HEK293 (cell line): ENCODE measurements at regions not wholly inside any gene's neighbourhood (a gene's known extent, or its start where the extent isn't known, plus 50 kb on each side); places are given as distances from the start of the nearest gene placed in this dataset.

Source experiments
- CTCF ChIA-PET: fragments of 350-600 bp; formaldehyde crosslinking; extraction: SDS; loops from one replicate; lab custom pipeline; 2021; ENCODE audit warnings: antibody characterized with exemption; lab: Yijun Ruan, JAX
- POLR2A ChIA-PET: fragments of 300-600 bp; formaldehyde crosslinking; extraction: SDS; loops from one replicate; lab custom pipeline; 2020; ENCODE audit warnings: antibody characterized with exemption, inconsistent platforms; lab: Yijun Ruan, JAX
- H3K27ac ChIP-seq: fragments of 200-500 bp; sonication (Bioruptor generic); 2 replicates; pipeline ENCODE4 v1.5.1; 2014; ENCODE audit warnings: low read depth, low read length, control low read depth, inconsistent platforms; ENCODE audit errors: extremely low read depth
- H3K36me3 ChIP-seq, 2 experiments: fragments of 200-500 bp in 1 of 2; sonication (Bioruptor generic) in 1 of 2; 1 replicate in 1 of 2; 2 replicates in 1 of 2; pipeline ENCODE4 v1.5.1; 2014 to 2017; ENCODE audit warnings: inconsistent platforms in 2 of 2, low read length in 2 of 2; ENCODE audit not compliant: control insufficient read depth in 2 of 2, insufficient read depth in 1 of 2
- H3K4me1 ChIP-seq: fragments of 200-500 bp; sonication (Bioruptor generic); 2 replicates; pipeline ENCODE4 v1.5.1; 2014; ENCODE audit warnings: mild to moderate bottlenecking, low read length, inconsistent platforms; ENCODE audit not compliant: control insufficient read depth, insufficient read depth
- H3K4me3 ChIP-seq: 2 replicates; pipeline ENCODE4 v1.5.1; 2011; ENCODE audit warnings: low read depth, mild to moderate bottlenecking, control low read depth, low read length, moderate library complexity
- H3K9me3 ChIP-seq: fragments of 200-500 bp; sonication (Bioruptor generic); 2 replicates; pipeline ENCODE4 v1.5.1; 2014; ENCODE audit warnings: low read depth, low read length, inconsistent platforms; ENCODE audit not compliant: control insufficient read depth, insufficient read depth
- KLF7 ChIP-seq: fragments of 450-650 bp; formaldehyde crosslinking; IDR thresholded peaks from 2 replicates; pipeline ENCODE4 v1.5.1; 2016; ENCODE audit warnings: missing biosample characterization, missing genetic modification characterization, borderline replicate concordance
- SCRT2 ChIP-seq: fragments of 450-650 bp; formaldehyde crosslinking; IDR thresholded peaks from 2 replicates; pipeline ENCODE4 v1.5.1; 2016; ENCODE audit warnings: missing biosample characterization, missing genetic modification characterization
- WT1 ChIP-seq: fragments of 450-650 bp; formaldehyde crosslinking; IDR thresholded peaks from 2 replicates; pipeline ENCODE4 v1.5.1; 2016; ENCODE audit warnings: missing biosample characterization, missing genetic modification characterization
- YY2 ChIP-seq: fragments of 450-650 bp; formaldehyde crosslinking; IDR thresholded peaks from 2 replicates; pipeline ENCODE4 v1.5.1; 2016; ENCODE audit warnings: missing biosample characterization, missing genetic modification characterization
- ZNF133 ChIP-seq: fragments of 450-650 bp; formaldehyde crosslinking; IDR thresholded peaks from 2 replicates; pipeline ENCODE4 v1.5.1; 2016; ENCODE audit warnings: missing biosample characterization, missing genetic modification characterization
- ZNF138 ChIP-seq: fragments of 450-650 bp; formaldehyde crosslinking; IDR thresholded peaks from 2 replicates; pipeline ENCODE4 v1.5.1; 2016; ENCODE audit warnings: missing biosample characterization, missing genetic modification characterization, borderline replicate concordance
- ZNF155 ChIP-seq: fragments of 450-650 bp; formaldehyde crosslinking; IDR thresholded peaks from 2 replicates; pipeline ENCODE4 v1.5.1; 2016; ENCODE audit warnings: missing biosample characterization, missing genetic modification characterization
- ZNF175 ChIP-seq: fragments of 450-650 bp; formaldehyde crosslinking; IDR thresholded peaks from 2 replicates; pipeline ENCODE4 v1.5.1; 2016; ENCODE audit warnings: missing biosample characterization, missing genetic modification characterization
- ZNF214 ChIP-seq: fragments of 450-650 bp; formaldehyde crosslinking; IDR thresholded peaks from 2 replicates; pipeline ENCODE4 v1.5.1; 2017; ENCODE audit warnings: missing biosample characterization, mild to moderate bottlenecking, missing genetic modification characterization, borderline replicate concordance
- ZNF391 ChIP-seq: fragments of 450-650 bp; formaldehyde crosslinking; IDR thresholded peaks from 2 replicates; pipeline ENCODE4 v1.5.1; 2016; ENCODE audit warnings: low read depth, missing biosample characterization, missing genetic modification characterization, borderline replicate concordance
- ZNF423 ChIP-seq: fragments of 450-650 bp; formaldehyde crosslinking; IDR thresholded peaks from 2 replicates; pipeline ENCODE4 v1.5.1; 2016; ENCODE audit warnings: missing biosample characterization, missing genetic modification characterization
- ZNF510 ChIP-seq: fragments of 450-650 bp; formaldehyde crosslinking; IDR thresholded peaks from 2 replicates; pipeline ENCODE4 v1.5.1; 2018; ENCODE audit warnings: mild to moderate bottlenecking, missing genetic modification characterization, missing biosample characterization; ENCODE audit not compliant: insufficient replicate concordance
- ZNF600 ChIP-seq: fragments of 450-650 bp; formaldehyde crosslinking; IDR thresholded peaks from 2 replicates; pipeline ENCODE4 v1.5.1; 2016; ENCODE audit warnings: missing biosample characterization, missing genetic modification characterization
- ZNF629 ChIP-seq: fragments of 450-650 bp; formaldehyde crosslinking; IDR thresholded peaks from 2 replicates; pipeline ENCODE4 v1.5.1; 2017; ENCODE audit warnings: missing biosample characterization, missing genetic modification characterization
- ZNF707 ChIP-seq: fragments of 450-650 bp; formaldehyde crosslinking; IDR thresholded peaks from 2 replicates; pipeline ENCODE4 v1.5.1; 2016; ENCODE audit warnings: missing biosample characterization, missing genetic modification characterization
- ZXDB ChIP-seq: fragments of 450-650 bp; formaldehyde crosslinking; IDR thresholded peaks from 2 replicates; pipeline ENCODE4 v1.5.1; 2016; ENCODE audit warnings: missing biosample characterization, missing genetic modification characterization
- TF ChIP-seq, protein P1 (sequence below): fragments of 450-650 bp; formaldehyde crosslinking; IDR thresholded peaks from 2 replicates; pipeline ENCODE4 v1.5.1; 2016; ENCODE audit warnings: missing biosample characterization, missing genetic modification characterization
- TF ChIP-seq, protein P2 (sequence below): fragments of 450-650 bp; formaldehyde crosslinking; IDR thresholded peaks from 2 replicates; pipeline ENCODE4 v1.5.1; 2016; ENCODE audit warnings: missing biosample characterization, missing genetic modification characterization
- TF ChIP-seq, protein P3 (sequence below): fragments of 450-650 bp; formaldehyde crosslinking; IDR thresholded peaks from 2 replicates; pipeline ENCODE4 v1.5.1; 2016; ENCODE audit warnings: missing biosample characterization, missing genetic modification characterization
- TF ChIP-seq, protein P4 (sequence below): fragments of 450-650 bp; formaldehyde crosslinking; IDR thresholded peaks from 2 replicates; pipeline ENCODE4 v1.5.0; 2017; ENCODE audit warnings: missing biosample characterization, missing genetic modification characterization, borderline replicate concordance
- TF ChIP-seq, protein P5 (sequence below): fragments of 450-650 bp; formaldehyde crosslinking; IDR thresholded peaks from 2 replicates; pipeline ENCODE4 v1.5.1; 2017; ENCODE audit warnings: missing biosample characterization, missing genetic modification characterization
- TF ChIP-seq, protein P6 (sequence below): fragments of 450-650 bp; formaldehyde crosslinking; IDR thresholded peaks from 2 replicates; pipeline ENCODE4 v1.5.1; 2017; ENCODE audit warnings: missing biosample characterization, missing genetic modification characterization

DNA sequence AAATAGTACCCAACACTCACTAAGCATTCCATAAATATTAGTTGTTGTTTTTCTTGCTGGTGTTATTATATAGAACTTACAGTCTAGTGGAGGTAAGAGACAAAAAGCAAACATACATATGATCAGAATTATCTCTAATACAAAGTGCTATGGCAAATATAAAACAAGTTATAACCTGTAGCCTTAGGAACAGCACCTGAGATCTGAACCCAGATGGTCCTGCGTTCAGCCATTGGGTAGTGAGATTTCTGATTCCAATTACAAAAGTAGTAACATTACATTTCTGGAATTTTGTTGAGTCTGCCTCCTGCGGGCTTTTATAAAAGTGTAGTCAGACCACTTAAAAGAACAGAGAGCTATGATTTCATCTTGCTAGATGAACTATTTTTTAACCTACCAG, 242.9 kb upstream of the ZNF462 start:
- H3K9me3 ChIP-seq: no peaks in the 10 kb centered on the region
- CTCF ChIA-PET: interaction anchor here (0.7 kb wide), 2 partner anchors 121 to 476 kb away, joined by 3 read pairs; no protein-coding TSS in a partner anchor
- POLR2A ChIA-PET: no interaction called here
- TF ChIP-seq ZNF214 (tag by site-specific recombination) (no peak), ZNF629 (no peak), ZNF133 (tag by site-specific recombination) (no peak), ZNF155 (tag by site-specific recombination) (no peak), SCRT2 (tag by site-specific recombination) (no peak), ZNF391 (tag by site-specific recombination) (no peak), KLF7 (tag by site-specific recombination) (no peak), YY2 (no peak)
- TF ChIP-seq, protein P1, sequence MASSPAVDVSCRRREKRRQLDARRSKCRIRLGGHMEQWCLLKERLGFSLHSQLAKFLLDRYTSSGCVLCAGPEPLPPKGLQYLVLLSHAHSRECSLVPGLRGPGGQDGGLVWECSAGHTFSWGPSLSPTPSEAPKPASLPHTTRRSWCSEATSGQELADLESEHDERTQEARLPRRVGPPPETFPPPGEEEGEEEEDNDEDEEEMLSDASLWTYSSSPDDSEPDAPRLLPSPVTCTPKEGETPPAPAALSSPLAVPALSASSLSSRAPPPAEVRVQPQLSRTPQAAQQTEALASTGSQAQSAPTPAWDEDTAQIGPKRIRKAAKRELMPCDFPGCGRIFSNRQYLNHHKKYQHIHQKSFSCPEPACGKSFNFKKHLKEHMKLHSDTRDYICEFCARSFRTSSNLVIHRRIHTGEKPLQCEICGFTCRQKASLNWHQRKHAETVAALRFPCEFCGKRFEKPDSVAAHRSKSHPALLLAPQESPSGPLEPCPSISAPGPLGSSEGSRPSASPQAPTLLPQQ (tag by site-specific recombination): no peak
- TF ChIP-seq, protein P2, sequence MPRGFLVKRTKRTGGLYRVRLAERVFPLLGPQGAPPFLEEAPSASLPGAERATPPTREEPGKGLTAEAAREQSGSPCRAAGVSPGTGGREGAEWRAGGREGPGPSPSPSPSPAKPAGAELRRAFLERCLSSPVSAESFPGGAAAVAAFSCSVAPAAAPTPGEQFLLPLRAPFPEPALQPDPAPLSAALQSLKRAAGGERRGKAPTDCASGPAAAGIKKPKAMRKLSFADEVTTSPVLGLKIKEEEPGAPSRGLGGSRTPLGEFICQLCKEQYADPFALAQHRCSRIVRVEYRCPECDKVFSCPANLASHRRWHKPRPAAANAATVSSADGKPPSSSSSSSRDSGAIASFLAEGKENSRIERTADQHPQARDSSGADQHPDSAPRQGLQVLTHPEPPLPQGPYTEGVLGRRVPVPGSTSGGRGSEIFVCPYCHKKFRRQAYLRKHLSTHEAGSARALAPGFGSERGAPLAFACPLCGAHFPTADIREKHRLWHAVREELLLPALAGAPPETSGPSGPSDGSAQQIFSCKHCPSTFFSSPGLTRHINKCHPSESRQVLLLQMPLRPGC (tag by site-specific recombination): no peak
- TF ChIP-seq, protein P3, sequence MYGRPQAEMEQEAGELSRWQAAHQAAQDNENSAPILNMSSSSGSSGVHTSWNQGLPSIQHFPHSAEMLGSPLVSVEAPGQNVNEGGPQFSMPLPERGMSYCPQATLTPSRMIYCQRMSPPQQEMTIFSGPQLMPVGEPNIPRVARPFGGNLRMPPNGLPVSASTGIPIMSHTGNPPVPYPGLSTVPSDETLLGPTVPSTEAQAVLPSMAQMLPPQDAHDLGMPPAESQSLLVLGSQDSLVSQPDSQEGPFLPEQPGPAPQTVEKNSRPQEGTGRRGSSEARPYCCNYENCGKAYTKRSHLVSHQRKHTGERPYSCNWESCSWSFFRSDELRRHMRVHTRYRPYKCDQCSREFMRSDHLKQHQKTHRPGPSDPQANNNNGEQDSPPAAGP (tag by site-specific recombination): no peak
- no peak overlapping the region for H3K4me3 ChIP-seq
- no peak overlapping the region for H3K27ac ChIP-seq
- H3K4me1 ChIP-seq: no peaks in the 10 kb centered on the region
- H3K36me3 ChIP-seq: no peaks in the 10 kb centered on the region

DNA sequence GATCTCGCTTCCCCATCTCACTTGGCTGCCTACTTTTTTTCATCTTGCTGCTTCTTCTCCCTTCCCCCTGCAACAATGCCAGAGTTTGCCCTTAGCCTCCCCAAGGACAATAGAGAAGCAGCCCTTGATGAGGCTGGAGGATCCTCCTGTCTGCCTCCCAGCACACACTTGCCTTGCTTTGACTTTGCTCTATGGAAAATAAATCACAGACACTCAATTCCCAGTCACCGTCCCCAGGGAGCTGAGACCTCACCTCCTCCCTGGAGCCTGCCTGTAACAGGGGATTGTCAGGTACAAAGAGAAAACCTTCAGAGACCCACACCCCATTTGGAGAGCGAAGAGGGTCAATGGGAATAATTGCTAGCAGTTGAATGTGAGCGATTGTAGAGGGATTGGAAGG, 242.1 kb upstream of the ZNF462 start:
- no peaks in the 10 kb centered on the region for H3K36me3 ChIP-seq
- no peaks in the 10 kb centered on the region for H3K4me1 ChIP-seq
- H3K27ac ChIP-seq: no peak overlapping the region
- POLR2A ChIA-PET: no interaction called here
- no peaks in the 10 kb centered on the region for H3K9me3 ChIP-seq
- CTCF ChIA-PET: no interaction called here
- no peak for TF ChIP-seq ZNF138 (tag by site-specific recombination)
- TF ChIP-seq ZNF707: no peak
- no peak for TF ChIP-seq ZNF175
- TF ChIP-seq ZNF510: no peak
- TF ChIP-seq, protein P4, sequence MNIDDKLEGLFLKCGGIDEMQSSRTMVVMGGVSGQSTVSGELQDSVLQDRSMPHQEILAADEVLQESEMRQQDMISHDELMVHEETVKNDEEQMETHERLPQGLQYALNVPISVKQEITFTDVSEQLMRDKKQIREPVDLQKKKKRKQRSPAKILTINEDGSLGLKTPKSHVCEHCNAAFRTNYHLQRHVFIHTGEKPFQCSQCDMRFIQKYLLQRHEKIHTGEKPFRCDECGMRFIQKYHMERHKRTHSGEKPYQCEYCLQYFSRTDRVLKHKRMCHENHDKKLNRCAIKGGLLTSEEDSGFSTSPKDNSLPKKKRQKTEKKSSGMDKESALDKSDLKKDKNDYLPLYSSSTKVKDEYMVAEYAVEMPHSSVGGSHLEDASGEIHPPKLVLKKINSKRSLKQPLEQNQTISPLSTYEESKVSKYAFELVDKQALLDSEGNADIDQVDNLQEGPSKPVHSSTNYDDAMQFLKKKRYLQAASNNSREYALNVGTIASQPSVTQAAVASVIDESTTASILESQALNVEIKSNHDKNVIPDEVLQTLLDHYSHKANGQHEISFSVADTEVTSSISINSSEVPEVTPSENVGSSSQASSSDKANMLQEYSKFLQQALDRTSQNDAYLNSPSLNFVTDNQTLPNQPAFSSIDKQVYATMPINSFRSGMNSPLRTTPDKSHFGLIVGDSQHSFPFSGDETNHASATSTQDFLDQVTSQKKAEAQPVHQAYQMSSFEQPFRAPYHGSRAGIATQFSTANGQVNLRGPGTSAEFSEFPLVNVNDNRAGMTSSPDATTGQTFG: no peak
- no peak for TF ChIP-seq WT1 (tag by site-specific recombination)
- no peak for TF ChIP-seq ZXDB (tag by site-specific recombination)
- TF ChIP-seq, protein P5, sequence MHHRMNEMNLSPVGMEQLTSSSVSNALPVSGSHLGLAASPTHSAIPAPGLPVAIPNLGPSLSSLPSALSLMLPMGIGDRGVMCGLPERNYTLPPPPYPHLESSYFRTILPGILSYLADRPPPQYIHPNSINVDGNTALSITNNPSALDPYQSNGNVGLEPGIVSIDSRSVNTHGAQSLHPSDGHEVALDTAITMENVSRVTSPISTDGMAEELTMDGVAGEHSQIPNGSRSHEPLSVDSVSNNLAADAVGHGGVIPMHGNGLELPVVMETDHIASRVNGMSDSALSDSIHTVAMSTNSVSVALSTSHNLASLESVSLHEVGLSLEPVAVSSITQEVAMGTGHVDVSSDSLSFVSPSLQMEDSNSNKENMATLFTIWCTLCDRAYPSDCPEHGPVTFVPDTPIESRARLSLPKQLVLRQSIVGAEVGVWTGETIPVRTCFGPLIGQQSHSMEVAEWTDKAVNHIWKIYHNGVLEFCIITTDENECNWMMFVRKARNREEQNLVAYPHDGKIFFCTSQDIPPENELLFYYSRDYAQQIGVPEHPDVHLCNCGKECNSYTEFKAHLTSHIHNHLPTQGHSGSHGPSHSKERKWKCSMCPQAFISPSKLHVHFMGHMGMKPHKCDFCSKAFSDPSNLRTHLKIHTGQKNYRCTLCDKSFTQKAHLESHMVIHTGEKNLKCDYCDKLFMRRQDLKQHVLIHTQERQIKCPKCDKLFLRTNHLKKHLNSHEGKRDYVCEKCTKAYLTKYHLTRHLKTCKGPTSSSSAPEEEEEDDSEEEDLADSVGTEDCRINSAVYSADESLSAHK (tag by site-specific recombination): no peak
- TF ChIP-seq, protein P6, sequence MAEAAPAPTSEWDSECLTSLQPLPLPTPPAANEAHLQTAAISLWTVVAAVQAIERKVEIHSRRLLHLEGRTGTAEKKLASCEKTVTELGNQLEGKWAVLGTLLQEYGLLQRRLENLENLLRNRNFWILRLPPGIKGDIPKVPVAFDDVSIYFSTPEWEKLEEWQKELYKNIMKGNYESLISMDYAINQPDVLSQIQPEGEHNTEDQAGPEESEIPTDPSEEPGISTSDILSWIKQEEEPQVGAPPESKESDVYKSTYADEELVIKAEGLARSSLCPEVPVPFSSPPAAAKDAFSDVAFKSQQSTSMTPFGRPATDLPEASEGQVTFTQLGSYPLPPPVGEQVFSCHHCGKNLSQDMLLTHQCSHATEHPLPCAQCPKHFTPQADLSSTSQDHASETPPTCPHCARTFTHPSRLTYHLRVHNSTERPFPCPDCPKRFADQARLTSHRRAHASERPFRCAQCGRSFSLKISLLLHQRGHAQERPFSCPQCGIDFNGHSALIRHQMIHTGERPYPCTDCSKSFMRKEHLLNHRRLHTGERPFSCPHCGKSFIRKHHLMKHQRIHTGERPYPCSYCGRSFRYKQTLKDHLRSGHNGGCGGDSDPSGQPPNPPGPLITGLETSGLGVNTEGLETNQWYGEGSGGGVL (tag by site-specific recombination): no peak
- no peak for TF ChIP-seq ZNF600 (tag by site-specific recombination)
- no peak for TF ChIP-seq ZNF214 (tag by site-specific recombination)
- no peak for TF ChIP-seq ZNF423
- no peak overlapping the region for H3K4me3 ChIP-seq
